Endothelial cell of umbilical vein (primary cell): ENCODE measurements at regions not wholly inside any gene's neighbourhood (a gene's known extent, or its start where the extent isn't known, plus 50 kb on each side); places are given as distances from the start of the nearest gene placed in this dataset.

ENCODE experiments used
- BruUV-seq: library from RNA; stranded (reverse); fragments of 400-500 nt; replicated peaks from 2 replicates; lab custom pipeline; 2021; lab: Mats Ljungman, UMichigan
- CTCF ChIA-PET: fragments of 300-600, 350-600 bp; sonication (Branson Sonifier 250); formaldehyde crosslinking; loops from one replicate; lab custom pipeline; 2021; ENCODE audit warnings: antibody characterized with exemption, inconsistent platforms; lab: Charles Lee
- POLR2A ChIA-PET: fragments of 300-600, 350-600 bp; sonication (Branson Sonifier 250); formaldehyde crosslinking; loops from one replicate; lab custom pipeline; 2021; ENCODE audit warnings: antibody characterized with exemption, inconsistent platforms; lab: Charles Lee
- DNase-seq: peaks from one replicate; pipeline ENCODE4 v3.0.0-alpha.2; 2011; ENCODE audit warnings: low read depth, low spot score
- FAIRE-seq: peaks from 2 replicates; lab custom pipeline; 2011; peaks lifted over from hg19 to GRCh38; lab: Jason Lieb, UNC
- H2AFZ ChIP-seq: 2 replicates; pipeline ENCODE4 v1.6.0; 2012; ENCODE audit warnings: low read depth, low read length, control low read depth, inconsistent platforms
- H3K27ac ChIP-seq: 2 replicates; pipeline ENCODE4 v1.5.1; 2011; ENCODE audit warnings: low read depth, mild to moderate bottlenecking, control low read depth, low read length, moderate library complexity; ENCODE audit not compliant: insufficient read depth
- H3K27me3 ChIP-seq, 2 experiments: 2 replicates each; pipeline versions ENCODE4 v1.6.0 to v1.6.1; 2011; ENCODE audit warnings: low read length in 2 of 2, mixed read lengths in 1 of 2; ENCODE audit not compliant: control insufficient read depth in 2 of 2, insufficient read depth in 2 of 2
- H3K36me3 ChIP-seq, 2 experiments: 2 replicates in 1 of 2; 3 replicates in 1 of 2; pipeline ENCODE4 v1.5.1; 2011; ENCODE audit warnings: low read length in 2 of 2, mild to moderate bottlenecking in 1 of 2, moderate library complexity in 1 of 2; ENCODE audit not compliant: control insufficient read depth in 2 of 2, insufficient read depth in 2 of 2; ENCODE audit errors: extremely low read depth in 1 of 2
- H3K4me1 ChIP-seq: 3 replicates; pipeline ENCODE4 v1.5.1; 2011; ENCODE audit warnings: mild to moderate bottlenecking, low read length; ENCODE audit not compliant: control insufficient read depth, insufficient read depth; ENCODE audit errors: extremely low read depth
- H3K4me2 ChIP-seq: 2 replicates; pipeline ENCODE4 v1.6.1; 2011; ENCODE audit warnings: low read length, control low read depth, mixed read lengths; ENCODE audit not compliant: insufficient read depth
- H3K4me3 ChIP-seq, 3 experiments: fragments of 200-600 bp in 1 of 3; sonication (generic), shearing (Covaris generic) in 1 of 3; replicated peaks in 1 of 3; 2 replicates each; pipeline ENCODE4 v1.5.1; 2011 to 2016; ENCODE audit warnings: control low read depth in 3 of 3, low read length in 3 of 3, mild to moderate bottlenecking in 2 of 3, inconsistent platforms in 1 of 3, low read depth in 1 of 3, moderate library complexity in 1 of 3; ENCODE audit not compliant: insufficient read depth in 1 of 3
- H3K79me2 ChIP-seq: 2 replicates; pipeline ENCODE4 v1.6.0; 2012; ENCODE audit warnings: low read length, inconsistent platforms; ENCODE audit not compliant: control insufficient read depth, insufficient read depth
- H3K9ac ChIP-seq: replicated peaks from 2 replicates; pipeline ENCODE3; 2011; ENCODE audit warnings: low read length, control low read depth; ENCODE audit not compliant: insufficient read depth; ENCODE audit errors: extremely low read depth
- H3K9me1 ChIP-seq: replicated peaks from 3 replicates; pipeline ENCODE4 v1.6.0; 2011; ENCODE audit warnings: mild to moderate bottlenecking, low read length; ENCODE audit not compliant: control insufficient read depth, insufficient read depth; ENCODE audit errors: extremely low read depth
- H3K9me3 ChIP-seq: replicated peaks from 2 replicates; pipeline ENCODE4 v1.5.1; 2012; ENCODE audit warnings: low read length, inconsistent platforms; ENCODE audit not compliant: control insufficient read depth, insufficient read depth
- H4K20me1 ChIP-seq: replicated peaks from 2 replicates; pipeline ENCODE3; 2011; ENCODE audit warnings: mild to moderate bottlenecking, low read length; ENCODE audit not compliant: control insufficient read depth, insufficient read depth; ENCODE audit errors: extremely low read depth
- CTCF ChIP-seq, 2 donors: IDR thresholded peaks; 1 replicate in 1 of 2; 2 replicates in 1 of 2; pipeline ENCODE4 v1.5.1; 2011; ENCODE audit warnings: low read length in 2 of 2, mild to moderate bottlenecking in 2 of 2, moderate library complexity in 2 of 2, control low read depth in 1 of 2, inconsistent platforms in 1 of 2, low read depth in 1 of 2; ENCODE audit not compliant: insufficient read depth in 1 of 2; ENCODE audit errors: extremely low read depth in 1 of 2
- EZH2 ChIP-seq: IDR thresholded peaks from 2 replicates; pipeline ENCODE4 v1.6.1; 2012; ENCODE audit warnings: borderline replicate concordance, low read depth, mild to moderate bottlenecking, moderate library complexity, low read length, inconsistent platforms; ENCODE audit not compliant: severe bottlenecking
- FOS ChIP-seq: IDR thresholded peaks from 2 replicates; pipeline ENCODE4 v1.6.1; 2011; ENCODE audit warnings: mild to moderate bottlenecking, low read length, moderate library complexity, borderline replicate concordance; ENCODE audit not compliant: insufficient read depth
- GATA2 ChIP-seq: IDR thresholded peaks from 2 replicates; pipeline ENCODE4 v1.7.0; 2011; ENCODE audit warnings: low read depth, mild to moderate bottlenecking, moderate library complexity, mixed read lengths, low read length; ENCODE audit not compliant: insufficient read length, insufficient read depth
- JUN ChIP-seq: IDR thresholded peaks from 2 replicates; pipeline ENCODE4 v1.6.1; 2011; ENCODE audit warnings: borderline replicate concordance, low read depth; ENCODE audit not compliant: insufficient read length, insufficient read depth
- MAX ChIP-seq: IDR thresholded peaks from 2 replicates; pipeline ENCODE4 v1.6.1; 2011; ENCODE audit not compliant: insufficient read depth, insufficient read length
- MYC ChIP-seq: IDR thresholded peaks from one replicate; pipeline ENCODE4 v1.6.1; 2011; ENCODE audit warnings: mild to moderate bottlenecking, low read depth, low read length
- POLR2A ChIP-seq: IDR thresholded peaks from 2 replicates; pipeline ENCODE4 v1.6.1; 2012; ENCODE audit warnings: low read depth, mild to moderate bottlenecking, control low read depth, low read length
- POLR2AphosphoS5 ChIP-seq: IDR thresholded peaks from 2 replicates; pipeline ENCODE4 v1.6.1; 2012; ENCODE audit warnings: low read depth, mild to moderate bottlenecking, control low read depth, low read length, moderate library complexity; ENCODE audit not compliant: insufficient read depth
- dilution Hi-C: fragments of 300-500 bp; cut with MboI; formaldehyde crosslinking; loops from one replicate; pipeline ENCODE4 v1.15.0; 2019; ENCODE audit warnings: low sequenced_read_pairs; ENCODE audit not compliant: extremely low pct_ligation_motif_present
- intact Hi-C: fragments of 100-400 bp; cut with micrococcal nuclease; formaldehyde crosslinking; loops from one replicate; pipeline ENCODE4 v1.10.0; 2022

- Histone ChIP-seq H3K9me1 (no peaks in the 10 kb centered on the region), H3K36me3 (no peaks in the 10 kb centered on the region), H3K4me2 (no peak overlapping the region), H3K9ac (no peak overlapping the region), H3K4me3 (no peak overlapping the region), H2AFZ (no peak overlapping the region), H3K79me2 (no peaks in the 10 kb centered on the region), H3K27ac (no peak overlapping the region), H3K9me3 (no peaks in the 10 kb centered on the region), H3K27me3 (no peaks in the 10 kb centered on the region), H3K4me1 (peaks cover 35% of the 10 kb centered on the region), H4K20me1 (no peaks in the 10 kb centered on the region)
- intact Hi-C loops = loop anchor here (5.0 kb wide), 1 partner anchor 652 kb away; the partner anchor contains the start of gene MN1
- no peak for FAIRE-seq
- TF ChIP-seq CTCF (IDR thresholded peaks at IDR 0.05; ENCODE audit: extremely low read depth in 1 of 2, insufficient read depth in 1 of 2, low read depth in 1 of 2, low read length in 2 of 2) (no peak), FOS (no peak), EZH2 (no peak), GATA2 (no peak), MYC (no peak), JUN (no peak), POLR2A (no peak), POLR2AphosphoS5 (no peak), MAX (no peak)
- dilution Hi-C loops = no loop called here
- no TSS peak for BruUV-seq
- POLR2A ChIA-PET = no interaction called here
- CTCF ChIA-PET = interaction anchor here (0.9 to 2.4 kb wide), 12 partner anchors 8 to 469 kb away, joined by 3 to 11 read pairs (median 4); no protein-coding TSS in a partner anchor
- DNase-seq = no peak
These were observed 493.2 kb downstream of the MIAT start for GRCh38 chr22:27150544-27150941.
